ENCODE measurements at regions not wholly inside any gene's neighbourhood (a gene's known extent, or its start where the extent isn't known, plus 50 kb on each side); places are given as distances from the start of the nearest gene placed in this dataset.

- TF ChIP-seq CHD4 (IDR thresholded peaks at IDR 0.05; ENCODE audit: borderline replicate concordance, low read length) (no peak), ATF7 (IDR thresholded peaks at IDR 0.05) (0 out of 2 replicates have a peak, but pooled peaks have one; percentile 33), ATF7 (CRISPR knock-in tag; IDR thresholded peaks at IDR 0.05) (no peak), ZNF383 (CRISPR knock-in tag; IDR thresholded peaks at IDR 0.05; ENCODE audit: borderline replicate concordance) (no peak), NR2F2 (IDR thresholded peaks at IDR 0.05; ENCODE audit: borderline replicate concordance, low read depth) (no peak), ZNF891 (CRISPR knock-in tag; IDR thresholded peaks at IDR 0.05) (no peak), CC2D1A (CRISPR knock-in tag; IDR thresholded peaks at IDR 0.05) (no peak), CREBL2 (CRISPR knock-in tag; IDR thresholded peaks at IDR 0.05; ENCODE audit: borderline replicate concordance) (0 out of 2 replicates have a peak, but pooled peaks have one; percentile 47), ZNF431 (CRISPR knock-in tag; IDR thresholded peaks at IDR 0.05; ENCODE audit: borderline replicate concordance, low read depth) (no peak), MXI1 (IDR thresholded peaks at IDR 0.05; ENCODE audit: borderline replicate concordance, low read depth, low read length) (no peak), ZNF350 (CRISPR knock-in tag; IDR thresholded peaks at IDR 0.05; ENCODE audit: borderline replicate concordance, low read depth) (no peak), JUND (CRISPR knock-in tag; IDR thresholded peaks at IDR 0.05) (0 out of 2 replicates have a peak, but pooled peaks have one; percentile 50), ZNF768 (CRISPR knock-in tag; IDR thresholded peaks at IDR 0.05) (no peak), ZHX2 (IDR thresholded peaks at IDR 0.05; ENCODE audit: low read depth) (no peak), ZHX2 (CRISPR knock-in tag; IDR thresholded peaks at IDR 0.05; ENCODE audit: borderline replicate concordance) (no peak), UBTF (CRISPR knock-in tag; IDR thresholded peaks at IDR 0.05) (no peak), ZBTB44 (CRISPR knock-in tag; IDR thresholded peaks at IDR 0.05) (no peak), ZNF564 (CRISPR knock-in tag; IDR thresholded peaks at IDR 0.05) (no peak), RBFOX2 (IDR thresholded peaks at IDR 0.05; ENCODE audit: low read depth, low read length) (no peak), ZNF775 (CRISPR knock-in tag; IDR thresholded peaks at IDR 0.05; ENCODE audit: borderline replicate concordance) (no peak)
These were observed 93.7 kb downstream of the SPTSSA start (continued) for GRCh38 chr14:34368115-34368970.

All from HepG2 (cell line).